Testis (tissue), 2 donors: ENCODE measurements at regions not wholly inside any gene's neighbourhood (a gene's known extent, or its start where the extent isn't known, plus 50 kb on each side); places are given as distances from the start of the nearest gene placed in this dataset.

Experiments
- POLR2A ChIP-seq: fragments of 450-650 bp; IDR thresholded peaks from one replicate; pipeline ENCODE4 v1.6.1; 2017; ENCODE audit warnings: antibody characterized with exemption, mild to moderate bottlenecking, moderate library complexity
- TF ChIP-seq, protein P1 (sequence below), 3 experiments: fragments of 450-650 bp in 2 of 3; fragments of 200-600 bp in 1 of 3; sonication (generic) in 1 of 3; IDR thresholded peaks; one replicate each; pipeline ENCODE4 v1.5.1; 2016 to 2019; ENCODE audit warnings: antibody characterized with exemption in 3 of 3, mild to moderate bottlenecking in 2 of 3, moderate library complexity in 1 of 3

- TF ChIP-seq, protein P1, sequence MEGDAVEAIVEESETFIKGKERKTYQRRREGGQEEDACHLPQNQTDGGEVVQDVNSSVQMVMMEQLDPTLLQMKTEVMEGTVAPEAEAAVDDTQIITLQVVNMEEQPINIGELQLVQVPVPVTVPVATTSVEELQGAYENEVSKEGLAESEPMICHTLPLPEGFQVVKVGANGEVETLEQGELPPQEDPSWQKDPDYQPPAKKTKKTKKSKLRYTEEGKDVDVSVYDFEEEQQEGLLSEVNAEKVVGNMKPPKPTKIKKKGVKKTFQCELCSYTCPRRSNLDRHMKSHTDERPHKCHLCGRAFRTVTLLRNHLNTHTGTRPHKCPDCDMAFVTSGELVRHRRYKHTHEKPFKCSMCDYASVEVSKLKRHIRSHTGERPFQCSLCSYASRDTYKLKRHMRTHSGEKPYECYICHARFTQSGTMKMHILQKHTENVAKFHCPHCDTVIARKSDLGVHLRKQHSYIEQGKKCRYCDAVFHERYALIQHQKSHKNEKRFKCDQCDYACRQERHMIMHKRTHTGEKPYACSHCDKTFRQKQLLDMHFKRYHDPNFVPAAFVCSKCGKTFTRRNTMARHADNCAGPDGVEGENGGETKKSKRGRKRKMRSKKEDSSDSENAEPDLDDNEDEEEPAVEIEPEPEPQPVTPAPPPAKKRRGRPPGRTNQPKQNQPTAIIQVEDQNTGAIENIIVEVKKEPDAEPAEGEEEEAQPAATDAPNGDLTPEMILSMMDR (IDR thresholded peaks at IDR 0.05) = no peak
- no peak for TF ChIP-seq POLR2A
Observed at GRCh38 chr6:73984571-73985210, 288.7 kb downstream of the CD109 start.
